GM18951 (cell line): ENCODE measurements at regions not wholly inside any gene's neighbourhood (a gene's known extent, or its start where the extent isn't known, plus 50 kb on each side); places are given as distances from the start of the nearest gene placed in this dataset.

ENCODE experiments used
- POLR2A ChIP-seq: IDR thresholded peaks from 4 replicates; pipeline ENCODE4 v1.6.1; 2011; ENCODE audit warnings: mild to moderate bottlenecking; ENCODE audit not compliant: insufficient read length, insufficient read depth; ENCODE audit errors: extremely low read depth
- in situ Hi-C: fragments of 300-500 bp; cut with MboI; formaldehyde crosslinking; loops from one replicate; pipeline ENCODE4 v1.12.0; 2022; ENCODE audit warnings: low sequenced_read_pairs, mixed read lengths, inconsistent platforms; ENCODE audit not compliant: unreplicated experiment

- in situ Hi-C loops: loop anchor here (25.0 kb wide), 1 partner anchor 284 kb away; no protein-coding TSS in a partner anchor
- no peak for TF ChIP-seq POLR2A
These were observed 52.1 kb downstream of the CARTPT start for GRCh38 chr5:71771191-71771590.

GRCh38 chr5:71778678-71779276 lies 59.7 kb downstream of the CARTPT start:
- no peak for TF ChIP-seq POLR2A
- in situ Hi-C loops: loop anchor here (25.0 kb wide), 1 partner anchor 534 kb away; the partner anchor contains the start of genes MRPS27 and PTCD2

DNA sequence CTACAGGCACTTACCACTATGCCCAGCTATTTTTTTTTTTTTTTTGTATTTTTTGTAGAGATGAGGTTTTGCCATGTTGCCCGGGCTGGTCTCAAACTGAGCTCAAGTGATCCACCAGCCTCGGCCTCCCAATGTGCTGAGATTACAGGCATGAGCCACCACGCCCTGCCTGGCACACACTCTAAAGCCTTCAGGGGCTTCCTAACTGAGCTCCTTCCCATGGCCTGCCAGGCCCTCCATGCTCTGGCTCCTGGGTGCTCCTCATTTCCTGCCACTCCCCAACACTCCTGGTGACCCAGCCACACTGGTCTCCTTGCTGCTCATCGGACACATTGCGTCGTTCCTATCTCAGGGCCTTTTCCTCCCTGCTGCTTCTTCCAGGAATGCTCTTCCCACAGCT lies 61.5 kb downstream of the CARTPT start:
- no peak for TF ChIP-seq POLR2A
- in situ Hi-C loops: loop anchor here (25.0 kb wide), 1 partner anchor 532 kb away; the partner anchor contains the start of genes MRPS27 and PTCD2

GRCh38 chr5:71782393-71782770 lies 63.3 kb downstream of the CARTPT start:
- no peak for TF ChIP-seq POLR2A
- in situ Hi-C loops: loop anchor here (25.0 kb wide), 1 partner anchor 530 kb away; the partner anchor contains the start of genes MRPS27 and PTCD2

DNA sequence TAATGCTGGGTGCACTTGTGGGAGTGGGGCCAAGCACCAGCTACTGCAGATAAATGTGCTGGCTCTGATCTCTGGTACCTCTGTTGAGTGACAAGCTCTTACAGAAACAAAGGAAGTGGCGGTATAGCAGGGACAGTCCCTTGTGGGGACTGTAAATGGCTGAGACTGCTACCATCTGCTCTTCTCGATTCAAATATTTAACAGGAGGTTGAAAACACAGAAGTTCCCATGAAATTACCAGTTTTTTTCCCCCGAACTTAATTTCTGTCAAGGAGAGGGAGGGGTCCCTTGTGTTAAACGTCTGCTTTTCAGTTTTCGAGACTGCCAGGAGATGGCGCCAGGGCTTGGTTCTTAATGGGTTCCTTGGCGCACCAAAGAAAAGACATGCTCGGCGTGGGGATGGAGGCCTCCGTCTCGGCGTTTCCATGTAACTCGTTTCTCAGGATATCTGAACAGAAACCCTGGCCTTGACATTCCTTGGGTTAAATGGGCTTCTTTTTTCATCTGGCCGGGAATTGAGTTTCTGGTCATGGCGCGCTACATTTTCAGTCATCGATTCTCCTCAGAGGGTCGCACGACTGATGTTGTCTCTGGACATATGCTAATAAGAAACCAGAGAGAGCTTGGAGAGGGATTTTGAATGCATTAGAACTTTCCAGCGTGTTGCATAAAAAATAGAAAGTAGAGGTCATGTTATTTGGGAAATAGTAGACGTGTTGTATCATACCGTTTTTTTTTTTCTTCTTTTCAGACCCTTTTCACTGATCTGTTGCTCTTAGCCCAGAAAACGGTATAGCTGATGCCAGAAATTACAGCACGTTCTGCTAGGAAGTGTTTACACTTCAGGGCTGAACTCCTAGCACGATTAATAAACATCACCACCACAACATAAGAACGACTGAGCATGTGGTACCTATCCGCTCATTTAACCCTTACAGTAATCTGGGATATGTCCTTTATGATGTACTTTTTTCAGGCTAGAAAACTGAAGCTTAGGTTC lies 64.0 kb downstream of the CARTPT start:
- in situ Hi-C loops: loop anchor here (25.0 kb wide), 1 partner anchor 529 kb away; the partner anchor contains the start of genes MRPS27 and PTCD2
- TF ChIP-seq POLR2A: no peak

- in situ Hi-C loops: loop anchor here (25.0 kb wide), 1 partner anchor 528 kb away; the partner anchor contains the start of genes MRPS27 and PTCD2
- no peak for TF ChIP-seq POLR2A
These were observed 64.8 kb downstream of the CARTPT start for GRCh38 chr5:71783891-71784290.

DNA sequence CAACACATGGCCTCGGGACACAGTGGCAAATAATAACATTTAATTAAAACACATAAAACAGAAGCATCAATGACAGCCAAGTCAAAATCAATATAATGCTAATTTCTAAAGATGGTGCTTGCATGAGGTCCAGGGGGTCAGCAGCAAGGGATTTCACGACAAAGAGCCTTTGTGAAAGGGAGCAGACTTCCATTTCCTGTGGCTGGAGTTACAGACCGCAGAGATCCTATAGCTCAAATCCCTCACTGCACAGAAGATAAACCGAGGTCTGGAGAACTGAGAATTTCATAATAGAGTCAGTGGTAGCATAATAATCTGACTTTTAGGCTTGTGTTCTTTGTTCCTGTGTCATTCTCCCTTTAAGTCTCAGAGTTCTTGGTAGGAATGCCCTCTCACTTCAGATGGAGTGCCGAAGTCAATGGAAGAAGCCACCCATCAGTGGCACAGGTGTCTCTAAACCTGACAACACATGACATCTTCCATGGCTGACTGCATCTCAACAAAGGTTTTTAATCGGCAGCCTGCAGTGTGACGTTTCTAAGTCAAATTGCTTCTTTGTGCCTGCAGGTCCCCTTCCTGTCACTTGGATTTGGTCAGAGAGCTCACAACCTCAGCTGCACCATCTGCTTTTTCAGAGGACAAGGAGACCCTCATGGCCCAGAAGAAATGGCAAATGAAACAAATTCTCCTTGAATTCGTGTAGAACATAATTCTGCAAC lies 67.4 kb downstream of the CARTPT start:
- no peak for TF ChIP-seq POLR2A
- in situ Hi-C loops: loop anchor here (25.0 kb wide), 1 partner anchor 526 kb away; the partner anchor contains the start of genes MRPS27 and PTCD2

DNA sequence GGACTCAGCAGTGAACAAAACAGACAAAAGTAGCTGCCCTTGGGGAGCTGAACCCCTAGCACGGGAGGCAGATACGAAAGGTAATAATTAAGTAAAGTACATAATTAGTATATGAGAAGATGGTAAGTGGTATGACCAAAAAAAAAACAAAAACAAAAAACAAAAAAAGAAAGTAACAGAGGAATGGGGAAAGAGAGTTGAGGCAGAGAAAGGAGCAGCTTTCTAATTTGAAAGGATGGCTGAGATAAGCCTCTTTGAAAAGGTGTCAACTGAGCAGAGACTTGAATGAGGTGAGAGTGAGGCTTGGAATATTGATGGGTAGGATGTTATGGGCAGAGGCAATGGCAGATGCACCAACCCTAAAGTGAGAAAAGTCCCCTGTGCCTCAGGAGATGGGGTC lies 69.7 kb downstream of the CARTPT start:
- no peak for TF ChIP-seq POLR2A
- in situ Hi-C loops: loop anchor here (25.0 kb wide), 1 partner anchor 524 kb away; the partner anchor contains the start of genes MRPS27 and PTCD2

DNA sequence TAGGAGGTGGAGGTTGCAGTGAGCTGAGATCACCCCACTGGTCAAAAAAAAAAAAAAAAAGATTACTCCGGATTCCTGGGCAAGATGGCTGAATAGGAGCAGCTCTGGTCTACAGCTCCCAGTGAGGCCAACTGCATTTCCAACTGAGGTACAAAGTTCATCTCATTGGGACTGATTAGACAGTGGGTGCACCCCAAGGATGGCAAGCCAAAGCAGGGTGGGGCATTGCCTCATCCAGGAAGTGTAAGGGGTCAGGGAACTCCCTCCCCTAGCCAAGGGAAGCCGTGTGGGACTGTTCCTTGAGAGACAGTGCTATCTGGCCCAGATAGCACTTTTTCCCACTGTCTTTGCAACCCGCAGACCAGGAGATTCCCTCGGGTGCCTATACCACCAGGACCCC lies 70.7 kb downstream of the CARTPT start:
- in situ Hi-C loops: loop anchor here (25.0 kb wide), 1 partner anchor 523 kb away; the partner anchor contains the start of genes MRPS27 and PTCD2
- TF ChIP-seq POLR2A: no peak

- no peak for TF ChIP-seq POLR2A
These were observed 71.4 kb downstream of the CARTPT start for GRCh38 chr5:71790433-71790832.

GRCh38 chr5:71792041-71792440 lies 73.0 kb downstream of the CARTPT start:
- in situ Hi-C loops: loop anchor here (25.0 kb wide), 1 partner anchor 520 kb away; the partner anchor contains the start of genes MRPS27 and PTCD2

More at GRCh38 chr5:71790433-71790832, 71.4 kb downstream of the CARTPT start:
- in situ Hi-C loops: loop anchor here (25.0 kb wide), 1 partner anchor 522 kb away; the partner anchor contains the start of genes MRPS27 and PTCD2

DNA sequence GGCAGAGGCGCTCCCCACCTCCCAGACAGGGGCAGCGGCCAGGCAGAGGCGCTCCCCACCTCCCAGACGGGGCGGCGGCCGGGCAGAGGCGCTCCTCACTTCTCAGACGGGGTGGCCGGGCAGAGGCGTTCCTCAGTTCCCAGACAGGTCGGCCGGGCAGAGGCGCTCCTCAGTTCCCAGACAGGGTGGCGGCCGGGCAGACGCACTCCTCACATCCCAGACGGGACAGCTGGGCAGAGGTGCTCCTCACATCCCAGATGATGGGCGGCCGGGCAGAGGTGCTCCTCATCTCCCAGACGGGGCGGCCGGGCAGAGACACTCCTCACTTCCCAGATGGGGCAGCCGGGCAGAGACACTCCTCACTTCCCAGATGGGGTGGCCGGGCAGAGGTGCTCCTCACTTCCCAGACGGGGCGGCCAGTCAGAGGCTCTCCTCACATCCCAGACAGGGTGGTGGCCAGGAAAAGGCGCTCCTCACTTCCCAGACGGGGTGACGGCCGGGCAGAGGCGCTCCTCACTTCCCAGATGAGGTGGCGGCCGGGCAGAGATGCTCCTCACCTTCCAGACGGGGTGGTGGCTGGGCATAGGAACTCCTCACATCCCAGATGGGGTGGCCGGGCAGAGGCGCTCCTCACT lies 75.1 kb downstream of the CARTPT start:
- TF ChIP-seq POLR2A: no peak
- in situ Hi-C loops: loop anchor here (25.0 kb wide), 1 partner anchor 518 kb away; the partner anchor contains the start of genes MRPS27 and PTCD2
